ENCODE measurements at regions not wholly inside any gene's neighbourhood (a gene's known extent, or its start where the extent isn't known, plus 50 kb on each side); places are given as distances from the start of the nearest gene placed in this dataset.
"Not testable (repeated sequence)": the region's sequence is repeated elsewhere in the genome, so short reads cannot be mapped to it uniquely, and the experiment has no call there.

DNA sequence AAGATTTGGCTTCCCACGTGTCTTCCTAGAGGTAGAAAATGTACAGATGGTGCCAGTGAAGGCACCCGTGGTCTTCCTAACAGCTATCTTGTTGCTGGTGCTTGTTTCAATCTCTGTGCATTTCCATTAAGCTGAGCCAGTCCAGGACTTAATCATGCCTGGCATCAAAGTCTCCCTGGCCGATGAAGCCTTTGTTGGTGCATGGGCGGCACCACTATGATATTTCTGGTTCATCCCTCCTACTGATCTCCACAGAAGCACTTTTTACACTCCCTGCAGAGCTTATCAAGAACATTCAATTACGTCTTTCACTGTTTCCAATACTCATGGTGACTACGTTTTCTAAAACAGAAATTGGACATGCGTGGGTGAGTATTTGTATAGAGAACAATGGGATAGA, 128.4 kb downstream of the TTC8 start:
- peaks cover 0 to 5% of the 10 kb centered on the region in 2 donors for H3K9me3 ChIP-seq (ENCODE audit: control insufficient read depth in 1 of 2, low read length in 2 of 2)
- H3K36me3 ChIP-seq (ENCODE audit: control insufficient read depth in 1 of 2, insufficient read depth in 2 of 2, low read length in 2 of 2) = no peaks in the 10 kb centered on the region

DNA sequence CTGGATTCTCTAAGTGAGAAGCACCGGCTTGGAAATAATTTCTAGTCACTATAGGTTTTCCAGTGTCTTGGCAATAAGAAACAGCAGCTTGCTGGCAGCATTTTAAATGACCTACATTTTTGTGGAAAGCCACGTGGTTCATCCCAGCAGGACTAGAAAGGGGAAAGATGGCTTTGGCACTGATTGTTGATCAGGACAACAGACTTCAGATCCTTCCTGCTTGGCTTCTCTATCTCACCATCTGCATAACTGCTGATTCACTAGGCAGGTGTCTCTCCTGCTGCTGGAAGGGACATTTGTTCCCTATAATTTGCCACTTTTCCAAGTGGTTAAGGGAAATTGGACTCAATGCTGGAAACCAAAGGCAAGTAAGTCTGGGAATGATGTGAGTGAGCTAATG, 131.0 kb downstream of the TTC8 start:
- no peaks in the 10 kb centered on the region for H3K36me3 ChIP-seq (ENCODE audit: control insufficient read depth in 1 of 2, insufficient read depth in 2 of 2, low read length in 2 of 2)
- no peaks in the 10 kb centered on the region for H3K4me1 ChIP-seq (ENCODE audit: control insufficient read depth in 1 of 2, insufficient read depth in 2 of 2, low read length in 2 of 2)
- no peak overlapping the region for H3K4me3 ChIP-seq (ENCODE audit: low read depth in 1 of 2, low read length in 2 of 2)
- H3K27ac ChIP-seq (ENCODE audit: low read length) = no peak overlapping the region
- no peaks in the 10 kb centered on the region for H3K27me3 ChIP-seq (ENCODE audit: low read depth, low read length)
- H3K9me3 ChIP-seq (ENCODE audit: control insufficient read depth in 1 of 2, low read length in 2 of 2) = peaks cover 0 to 5% of the 10 kb centered on the region in 2 donors

More for the DNA sequence above, 128.4 kb downstream of the TTC8 start:
- Histone ChIP-seq H3K27ac (ENCODE audit: low read length) (no peak overlapping the region), H3K27me3 (ENCODE audit: low read depth, low read length) (no peaks in the 10 kb centered on the region), H3K4me1 (ENCODE audit: control insufficient read depth in 1 of 2, insufficient read depth in 2 of 2, low read length in 2 of 2) (no peaks in the 10 kb centered on the region), H3K4me3 (ENCODE audit: low read depth in 1 of 2, low read length in 2 of 2) (no peak overlapping the region)

DNA sequence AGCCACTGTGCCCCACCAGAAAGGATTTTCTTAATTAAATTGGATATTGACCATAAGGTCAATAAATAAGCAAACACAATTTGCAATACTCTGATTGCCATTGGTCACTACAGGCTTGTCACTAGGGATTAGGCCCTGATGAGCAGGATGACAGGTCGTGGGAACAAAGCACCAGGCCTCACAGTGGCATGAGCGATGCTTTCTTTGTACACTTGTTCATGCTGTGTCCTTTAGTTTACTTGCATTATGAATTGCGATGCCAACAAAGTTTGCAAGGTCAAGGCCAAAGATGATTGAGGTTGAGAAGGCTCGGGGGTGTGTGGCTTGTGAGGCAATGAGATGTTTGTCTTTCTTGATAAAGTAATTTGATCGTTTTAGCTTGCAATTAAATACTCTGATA, 136.0 kb downstream of the TTC8 start:
- Histone ChIP-seq H3K9me3 (ENCODE audit: control insufficient read depth in 1 of 2, low read length in 2 of 2) (no peaks in the 10 kb centered on the region), H3K4me3 (ENCODE audit: low read depth in 1 of 2, low read length in 2 of 2) (no peak overlapping the region), H3K36me3 (ENCODE audit: control insufficient read depth in 1 of 2, insufficient read depth in 2 of 2, low read length in 2 of 2) (no peaks in the 10 kb centered on the region), H3K4me1 (ENCODE audit: control insufficient read depth in 1 of 2, insufficient read depth in 2 of 2, low read length in 2 of 2) (no peaks in the 10 kb centered on the region), H3K27ac (ENCODE audit: low read length) (no peak overlapping the region), H3K27me3 (ENCODE audit: low read depth, low read length) (no peaks in the 10 kb centered on the region)

DNA sequence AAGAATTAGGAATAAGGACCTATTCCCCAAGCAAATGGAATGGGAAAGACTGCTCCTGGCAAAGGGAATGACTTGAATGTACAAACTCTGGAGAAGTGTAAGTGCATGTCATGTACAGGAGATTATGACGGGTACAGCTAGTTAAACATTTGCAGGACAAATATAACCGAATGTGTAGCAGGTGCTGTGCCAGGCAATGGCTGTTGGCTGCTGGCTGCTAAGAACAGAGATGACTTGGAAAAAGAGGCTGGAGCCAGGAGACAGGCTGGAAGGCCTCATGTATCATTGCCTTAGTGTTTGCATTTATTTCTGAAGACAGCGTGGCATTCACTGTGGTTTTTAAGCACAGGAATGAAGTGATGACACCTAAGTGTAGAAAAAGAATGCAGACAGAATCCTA, 136.8 kb downstream of the TTC8 start:
- no peak overlapping the region for H3K27ac ChIP-seq (ENCODE audit: low read length)

DNA sequence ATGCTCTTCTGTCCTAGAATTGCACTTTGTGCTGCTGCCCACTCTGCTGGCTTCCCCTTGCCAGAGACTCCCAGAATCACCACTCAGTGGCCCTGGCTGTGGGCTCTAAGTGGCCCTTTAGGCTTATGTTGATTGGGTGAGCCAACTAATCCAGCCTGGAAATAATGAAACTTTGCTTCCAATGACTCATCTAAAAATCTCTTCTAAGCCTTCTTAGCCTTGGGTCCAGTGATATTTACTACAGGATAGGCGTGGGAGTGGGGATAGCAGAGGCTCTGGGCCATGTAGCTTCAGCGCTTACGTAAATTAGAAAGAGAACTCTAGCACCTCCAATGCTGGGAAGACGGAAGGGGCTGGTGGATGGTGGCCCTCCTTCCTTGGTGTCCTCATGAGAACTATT, 137.9 kb downstream of the TTC8 start:
- no peaks in the 10 kb centered on the region for H3K36me3 ChIP-seq (ENCODE audit: control insufficient read depth in 1 of 2, insufficient read depth in 2 of 2, low read length in 2 of 2)
- no peak overlapping the region for H3K4me3 ChIP-seq (ENCODE audit: low read depth in 1 of 2, low read length in 2 of 2)
- no peaks in the 10 kb centered on the region for H3K27me3 ChIP-seq (ENCODE audit: low read depth, low read length)
- no peak overlapping the region for H3K27ac ChIP-seq (ENCODE audit: low read length)
- H3K4me1 ChIP-seq (ENCODE audit: control insufficient read depth in 1 of 2, insufficient read depth in 2 of 2, low read length in 2 of 2) = no peaks in the 10 kb centered on the region
- no peaks in the 10 kb centered on the region for H3K9me3 ChIP-seq (ENCODE audit: control insufficient read depth in 1 of 2, low read length in 2 of 2)

More for the DNA sequence above, 136.8 kb downstream of the TTC8 start:
- Histone ChIP-seq H3K9me3 (ENCODE audit: control insufficient read depth in 1 of 2, low read length in 2 of 2) (no peaks in the 10 kb centered on the region), H3K4me1 (ENCODE audit: control insufficient read depth in 1 of 2, insufficient read depth in 2 of 2, low read length in 2 of 2) (no peaks in the 10 kb centered on the region), H3K4me3 (ENCODE audit: low read depth in 1 of 2, low read length in 2 of 2) (no peak overlapping the region), H3K36me3 (ENCODE audit: control insufficient read depth in 1 of 2, insufficient read depth in 2 of 2, low read length in 2 of 2) (no peaks in the 10 kb centered on the region), H3K27me3 (ENCODE audit: low read depth, low read length) (no peaks in the 10 kb centered on the region)

DNA sequence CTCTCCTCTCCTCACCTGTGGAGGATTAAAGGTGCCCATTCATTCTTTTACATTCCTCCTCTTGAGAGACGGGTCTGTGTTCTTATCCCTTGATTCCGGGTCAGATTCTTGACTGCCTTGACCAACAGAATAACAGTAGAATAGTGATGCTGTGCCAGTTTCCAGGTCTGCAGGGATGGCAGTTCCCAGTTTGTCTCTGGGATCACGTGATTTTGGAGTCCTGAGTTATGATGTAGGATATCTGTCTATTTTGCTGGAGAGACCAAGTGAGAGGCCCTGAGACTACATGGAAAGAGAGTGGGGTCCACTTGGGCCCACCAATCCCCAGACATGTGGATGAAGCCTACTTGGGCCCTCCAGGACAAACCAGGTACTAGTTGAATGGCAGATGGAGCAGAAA, 142.8 kb downstream of the TTC8 start:
- Histone ChIP-seq H3K36me3 (ENCODE audit: control insufficient read depth in 1 of 2, insufficient read depth in 2 of 2, low read length in 2 of 2) (no peaks in the 10 kb centered on the region), H3K27me3 (ENCODE audit: low read depth, low read length) (no peaks in the 10 kb centered on the region), H3K4me3 (ENCODE audit: low read depth in 1 of 2, low read length in 2 of 2) (no peak overlapping the region), H3K27ac (ENCODE audit: low read length) (no peak overlapping the region), H3K4me1 (ENCODE audit: control insufficient read depth in 1 of 2, insufficient read depth in 2 of 2, low read length in 2 of 2) (no peaks in the 10 kb centered on the region), H3K9me3 (ENCODE audit: control insufficient read depth in 1 of 2, low read length in 2 of 2) (no peaks in the 10 kb centered on the region)

DNA sequence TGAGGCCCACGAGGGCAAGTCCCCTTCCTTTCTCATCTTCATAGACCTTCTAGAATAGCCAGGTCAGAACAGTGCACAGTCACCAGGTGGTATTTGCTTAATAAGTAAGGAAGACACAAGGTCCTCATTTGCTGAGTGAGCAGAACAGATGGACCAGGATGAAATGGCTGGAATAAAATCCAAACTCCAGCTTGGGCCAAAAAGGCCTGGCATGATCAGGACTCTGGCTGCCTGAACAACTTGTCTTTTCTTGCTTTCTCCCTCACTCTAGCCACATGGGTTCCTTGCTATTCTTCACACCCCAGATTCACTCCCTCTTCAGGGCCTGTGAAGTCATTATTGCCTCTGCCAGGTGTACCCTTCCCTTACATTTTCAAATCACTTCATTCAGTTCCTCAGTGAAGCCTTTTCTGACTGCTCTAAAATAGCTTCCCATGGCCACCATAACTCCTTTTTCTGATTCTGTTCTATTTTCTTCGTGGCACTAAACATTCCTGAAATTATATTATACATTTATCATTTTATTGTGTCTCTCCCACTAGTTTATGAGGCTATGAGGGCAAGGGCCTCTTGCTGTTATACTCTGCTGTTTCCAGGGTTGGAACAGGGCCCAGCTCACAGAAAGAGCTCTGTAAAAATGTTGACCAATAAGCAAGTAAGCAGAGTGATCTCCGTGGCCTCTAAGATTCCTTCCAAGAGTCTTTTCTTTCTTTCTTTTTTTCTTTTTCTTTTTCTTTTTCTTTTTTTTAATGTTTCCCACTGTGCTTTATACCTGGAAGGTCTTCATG, 150.8 kb downstream of the TTC8 start:
- Histone ChIP-seq H3K27me3 (ENCODE audit: low read depth, low read length) (no peaks in the 10 kb centered on the region), H3K27ac (ENCODE audit: low read length) (no peak overlapping the region), H3K4me1 (ENCODE audit: control insufficient read depth in 1 of 2, insufficient read depth in 2 of 2, low read length in 2 of 2) (no peaks in the 10 kb centered on the region), H3K9me3 (ENCODE audit: control insufficient read depth in 1 of 2, low read length in 2 of 2) (no peaks in the 10 kb centered on the region), H3K4me3 (ENCODE audit: low read depth in 1 of 2, low read length in 2 of 2) (no peak overlapping the region), H3K36me3 (ENCODE audit: control insufficient read depth in 1 of 2, insufficient read depth in 2 of 2, low read length in 2 of 2) (no peaks in the 10 kb centered on the region)

DNA sequence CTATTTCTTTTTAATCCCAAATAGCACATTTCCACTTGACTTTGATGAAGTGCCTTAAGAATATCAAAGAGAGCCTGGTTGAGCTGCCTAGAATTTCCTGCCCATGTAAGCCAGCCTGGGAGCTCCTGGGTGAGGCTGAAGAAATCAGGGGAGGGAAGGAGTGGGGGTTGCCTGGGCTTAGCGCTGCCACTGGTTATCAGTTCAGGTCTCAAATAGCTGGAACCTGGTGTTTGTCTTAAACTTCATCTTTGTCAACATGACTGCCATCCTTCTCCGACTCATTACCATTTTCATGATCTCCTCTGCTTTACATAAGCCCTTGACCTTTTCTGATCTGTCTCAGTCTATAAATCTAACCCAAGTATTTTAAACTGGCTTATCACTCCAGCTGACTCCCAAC, 151.5 kb downstream of the TTC8 start:
- no peak overlapping the region for H3K27ac ChIP-seq (ENCODE audit: low read length)
- H3K27me3 ChIP-seq (ENCODE audit: low read depth, low read length) = no peaks in the 10 kb centered on the region
- H3K36me3 ChIP-seq (ENCODE audit: control insufficient read depth in 1 of 2, insufficient read depth in 2 of 2, low read length in 2 of 2) = no peaks in the 10 kb centered on the region
- no peaks in the 10 kb centered on the region for H3K4me1 ChIP-seq (ENCODE audit: control insufficient read depth in 1 of 2, insufficient read depth in 2 of 2, low read length in 2 of 2)
- no peaks in the 10 kb centered on the region for H3K9me3 ChIP-seq (ENCODE audit: control insufficient read depth in 1 of 2, low read length in 2 of 2)
- no peak overlapping the region for H3K4me3 ChIP-seq (ENCODE audit: low read depth in 1 of 2, low read length in 2 of 2)

DNA sequence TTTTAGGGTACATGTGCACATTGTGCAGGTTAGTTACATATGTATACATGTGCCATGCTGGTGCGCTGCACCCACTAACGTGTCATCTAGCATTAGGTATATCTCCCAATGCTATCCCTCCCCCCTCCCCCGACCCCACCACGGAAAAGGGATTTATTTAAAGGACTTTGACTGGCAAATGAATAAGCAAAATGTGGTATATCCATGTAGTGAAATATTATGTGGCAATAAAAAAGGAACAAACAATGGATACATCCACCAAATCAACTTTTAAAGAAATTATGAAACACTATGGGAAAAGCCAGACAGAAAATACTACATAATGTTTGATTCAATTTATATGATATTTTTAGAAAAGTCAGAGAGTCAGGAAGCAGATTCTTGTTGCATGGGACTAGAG, 156.5 kb downstream of the TTC8 start:
- H3K27ac ChIP-seq (ENCODE audit: low read length); H3K27me3 ChIP-seq (ENCODE audit: low read depth, low read length); H3K4me1 ChIP-seq (ENCODE audit: control insufficient read depth in 1 of 2, insufficient read depth in 2 of 2, low read length in 2 of 2); H3K9me3 ChIP-seq (ENCODE audit: control insufficient read depth in 1 of 2, low read length in 2 of 2); H3K36me3 ChIP-seq (ENCODE audit: control insufficient read depth in 1 of 2, insufficient read depth in 2 of 2, low read length in 2 of 2); H3K4me3 ChIP-seq (ENCODE audit: low read depth in 1 of 2, low read length in 2 of 2): not testable (repeated sequence)

DNA sequence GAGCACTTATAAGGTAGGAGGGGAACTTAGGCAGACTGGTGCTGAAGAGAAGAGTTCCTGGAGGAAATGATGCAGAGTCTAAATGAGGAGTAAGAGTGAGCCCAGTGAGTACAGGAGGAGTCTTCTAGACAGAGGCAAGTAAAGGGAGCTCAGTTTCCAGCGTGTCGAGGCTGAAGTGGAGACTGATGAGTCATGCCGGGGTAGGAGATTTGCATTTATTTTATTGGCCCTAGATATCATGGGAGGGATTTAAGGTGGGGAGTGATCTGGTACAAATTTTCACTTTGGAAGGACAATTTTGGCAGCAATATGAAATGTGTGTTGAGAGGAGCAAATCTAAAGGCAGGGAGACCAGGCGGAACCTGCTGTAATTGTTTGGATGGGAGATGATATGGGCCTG, 157.5 kb downstream of the TTC8 start:
- Histone ChIP-seq H3K27me3 (ENCODE audit: low read depth, low read length) (no peaks in the 10 kb centered on the region), H3K4me1 (ENCODE audit: control insufficient read depth in 1 of 2, insufficient read depth in 2 of 2, low read length in 2 of 2) (no peaks in the 10 kb centered on the region)

DNA sequence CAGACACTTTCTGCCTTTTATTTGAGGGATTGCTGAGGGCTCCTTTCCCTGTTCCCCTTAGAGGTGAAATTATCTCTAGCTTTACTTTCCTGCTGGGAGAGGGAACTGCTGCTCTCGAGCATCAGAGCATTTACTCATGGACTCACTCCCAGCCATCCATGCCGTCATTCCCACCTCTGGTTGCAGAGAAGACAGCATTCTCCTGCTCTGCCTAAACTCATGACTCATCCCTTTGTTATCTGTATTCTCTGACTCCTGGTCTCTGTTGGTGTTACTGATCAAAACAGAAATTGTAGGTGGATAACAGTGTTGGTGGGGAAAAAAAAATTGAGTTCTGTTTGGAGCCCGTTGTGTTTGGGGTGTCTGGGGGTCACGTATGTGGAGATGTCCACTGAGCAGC, 159.3 kb downstream of the TTC8 start:
- Histone ChIP-seq H3K27me3 (ENCODE audit: low read depth, low read length) (no peaks in the 10 kb centered on the region), H3K4me3 (ENCODE audit: low read depth in 1 of 2, low read length in 2 of 2) (no peak overlapping the region), H3K36me3 (ENCODE audit: control insufficient read depth in 1 of 2, insufficient read depth in 2 of 2, low read length in 2 of 2) (no peaks in the 10 kb centered on the region), H3K4me1 (ENCODE audit: control insufficient read depth in 1 of 2, insufficient read depth in 2 of 2, low read length in 2 of 2) (no peaks in the 10 kb centered on the region), H3K27ac (ENCODE audit: low read length) (no peak overlapping the region), H3K9me3 (ENCODE audit: control insufficient read depth in 1 of 2, low read length in 2 of 2) (no peaks in the 10 kb centered on the region)

More for the DNA sequence above, 157.5 kb downstream of the TTC8 start:
- H3K36me3 ChIP-seq (ENCODE audit: control insufficient read depth in 1 of 2, insufficient read depth in 2 of 2, low read length in 2 of 2) = no peaks in the 10 kb centered on the region
- no peaks in the 10 kb centered on the region for H3K9me3 ChIP-seq (ENCODE audit: control insufficient read depth in 1 of 2, low read length in 2 of 2)
- H3K4me3 ChIP-seq (ENCODE audit: low read depth in 1 of 2, low read length in 2 of 2) = no peak overlapping the region
- H3K27ac ChIP-seq (ENCODE audit: low read length) = no peak overlapping the region

DNA sequence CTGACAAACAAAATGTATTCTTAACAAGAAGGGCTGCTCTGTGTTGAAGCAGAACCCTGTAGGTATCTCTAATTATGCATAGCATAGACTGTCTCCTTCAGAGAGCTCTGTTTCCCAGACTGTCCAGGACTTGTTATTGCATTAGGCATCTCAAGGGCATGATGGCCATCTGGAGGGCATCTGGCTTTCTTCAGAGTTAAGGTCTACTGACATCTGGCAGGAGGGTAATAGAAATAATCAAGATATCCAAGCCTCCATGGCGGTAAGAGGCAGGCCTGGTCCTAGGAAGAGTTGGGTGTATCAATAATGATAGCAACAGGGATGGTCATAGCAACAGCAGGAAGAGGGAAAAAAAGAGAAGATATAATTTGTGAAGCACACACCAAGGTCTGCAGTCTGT, 161.2 kb downstream of the TTC8 start:
- no peaks in the 10 kb centered on the region for H3K9me3 ChIP-seq (ENCODE audit: control insufficient read depth in 1 of 2, low read length in 2 of 2)
- no peaks in the 10 kb centered on the region for H3K36me3 ChIP-seq (ENCODE audit: control insufficient read depth in 1 of 2, insufficient read depth in 2 of 2, low read length in 2 of 2)
- H3K4me3 ChIP-seq (ENCODE audit: low read depth in 1 of 2, low read length in 2 of 2) = no peak overlapping the region
- no peak overlapping the region for H3K27ac ChIP-seq (ENCODE audit: low read length)
- no peaks in the 10 kb centered on the region for H3K4me1 ChIP-seq (ENCODE audit: control insufficient read depth in 1 of 2, insufficient read depth in 2 of 2, low read length in 2 of 2)
- H3K27me3 ChIP-seq (ENCODE audit: low read depth, low read length) = no peaks in the 10 kb centered on the region
